Stimulated activated CD8-positive, alpha-beta memory T cell treated with anti-CD3 and anti-CD28 coated beads, Interleukin-15, amount 100 ng/mL, for 24 hours (primary cell): ENCODE measurements at regions not wholly inside any gene's neighbourhood (a gene's known extent, or its start where the extent isn't known, plus 50 kb on each side); places are given as distances from the start of the nearest gene placed in this dataset.

ENCODE experiments used
- DNase-seq: peaks from one replicate; pipeline ENCODE4 v3.0.0-alpha.2; 2020; ENCODE audit warnings: low read depth

DNA sequence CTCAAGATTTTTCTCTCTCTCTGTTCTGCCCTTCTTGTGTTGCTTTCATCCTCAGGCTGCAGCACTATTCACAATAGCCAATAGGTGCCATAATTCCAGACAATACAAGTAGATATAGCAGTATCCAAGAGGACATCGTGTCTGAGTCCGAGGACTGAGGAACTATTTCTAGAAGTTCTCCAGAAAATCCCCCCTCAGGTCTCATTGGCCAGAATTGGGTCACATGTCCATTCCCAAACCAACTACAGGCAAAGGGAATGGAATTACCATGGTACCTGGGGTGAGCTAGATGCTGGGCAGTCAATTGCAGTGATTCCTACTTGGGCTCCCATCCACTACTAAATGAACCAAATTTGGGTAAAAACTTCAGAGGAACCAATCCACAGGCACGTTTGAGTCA is 301.9 kb upstream of the RASGEF1B start:
- DNase-seq, result no peak

DNA sequence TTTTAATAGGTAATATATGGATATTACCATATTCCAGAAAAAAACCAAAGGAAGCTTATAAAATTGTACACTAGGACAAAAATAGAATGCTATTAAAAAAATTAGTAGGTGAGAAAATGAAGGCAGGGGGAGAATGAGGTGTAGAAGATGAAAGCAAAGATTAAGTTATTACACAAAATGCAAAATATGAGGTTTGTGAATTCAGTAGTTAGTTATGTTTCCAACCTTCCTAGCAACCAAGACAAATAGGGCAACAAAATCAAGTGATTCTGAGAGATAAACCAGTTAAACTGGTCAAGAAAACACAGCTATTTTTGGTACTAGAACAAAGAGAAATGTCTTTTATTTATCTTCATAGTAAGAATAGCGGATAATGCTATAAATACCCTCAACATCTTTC is 300.0 kb upstream of the RASGEF1B start:
- DNase-seq, result no peak

- DNase-seq, result no peak
Measured at GRCh38 chr4:81769244-81769643, 297.5 kb upstream of the RASGEF1B start.

DNA sequence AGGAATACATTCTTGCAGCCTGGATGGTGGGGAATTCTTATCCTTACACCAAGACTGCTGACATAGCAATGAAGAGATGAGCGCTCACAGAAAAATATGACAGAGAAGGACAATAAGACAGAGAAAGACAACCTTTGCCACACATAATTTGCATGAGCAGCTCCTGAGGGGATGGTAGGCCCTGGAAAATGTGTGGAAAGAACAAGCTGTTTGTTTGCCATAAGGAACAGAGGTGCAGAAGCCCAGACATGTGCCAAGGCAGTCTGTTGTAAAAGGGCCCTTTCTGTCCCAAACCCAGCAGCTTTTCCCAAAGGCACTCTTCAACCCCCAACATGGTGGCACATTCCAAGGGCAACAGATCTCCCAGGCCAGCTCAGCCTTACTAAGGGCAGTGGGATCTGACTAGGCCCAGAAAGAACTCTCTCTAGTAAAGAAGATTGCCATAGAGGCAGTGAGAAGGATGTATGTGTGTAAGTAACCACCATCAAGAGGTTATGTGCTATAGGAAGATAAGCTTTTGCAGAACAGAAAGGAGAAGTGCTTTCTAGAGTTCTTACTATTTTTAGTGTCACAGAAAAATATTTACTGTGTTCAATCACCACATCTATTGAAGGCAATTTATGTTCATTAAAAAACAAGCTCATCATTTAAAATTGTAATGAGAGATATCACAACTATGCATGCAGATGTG is 287.0 kb upstream of the RASGEF1B start:
- no peak for DNase-seq

GRCh38 chr4:81757691-81758090 is 286.0 kb upstream of the RASGEF1B start:
- DNase-seq, result no peak

- no peak for DNase-seq
Measured at GRCh38 chr4:81756973-81757372, 285.3 kb upstream of the RASGEF1B start.

GRCh38 chr4:81756042-81756441 is 284.3 kb upstream of the RASGEF1B start:
- no peak for DNase-seq

- DNase-seq, result no peak
Measured at GRCh38 chr4:81754169-81754568, 282.5 kb upstream of the RASGEF1B start.

- no peak for DNase-seq
Measured at GRCh38 chr4:81751531-81752289, 280.0 kb upstream of the RASGEF1B start.

DNA sequence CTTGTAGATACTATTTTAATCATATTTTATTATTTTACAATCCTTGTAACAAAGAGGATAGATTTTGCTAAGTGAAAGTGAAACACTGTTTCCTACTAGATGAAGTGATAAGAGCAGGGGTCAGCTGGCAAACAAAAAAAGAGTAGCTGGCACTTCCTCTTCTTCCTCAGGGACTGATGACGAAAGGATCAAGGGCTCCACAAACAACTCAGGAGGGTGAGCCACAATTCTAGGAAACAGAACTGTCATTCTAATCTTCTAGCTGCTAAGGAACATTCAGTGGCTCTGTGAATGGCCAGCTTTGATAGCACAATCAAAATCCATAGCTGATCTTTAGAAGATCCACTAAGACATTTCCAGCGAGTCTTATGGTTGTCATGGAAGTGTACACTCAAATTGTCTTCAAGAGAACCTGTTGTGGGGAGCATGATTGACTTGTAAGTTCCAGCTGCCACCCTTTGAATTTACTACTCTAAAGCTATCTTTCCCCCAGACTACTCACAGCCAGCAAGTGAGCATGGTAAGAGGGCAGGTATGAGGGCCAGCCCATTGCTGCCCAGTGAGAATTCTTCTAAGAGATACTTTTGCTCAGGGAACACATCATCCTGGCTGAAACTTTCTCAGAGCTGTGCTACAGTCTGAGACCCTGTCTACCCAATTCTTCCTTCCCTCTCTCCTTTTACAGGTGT is 275.7 kb upstream of the RASGEF1B start:
- no peak for DNase-seq

DNA sequence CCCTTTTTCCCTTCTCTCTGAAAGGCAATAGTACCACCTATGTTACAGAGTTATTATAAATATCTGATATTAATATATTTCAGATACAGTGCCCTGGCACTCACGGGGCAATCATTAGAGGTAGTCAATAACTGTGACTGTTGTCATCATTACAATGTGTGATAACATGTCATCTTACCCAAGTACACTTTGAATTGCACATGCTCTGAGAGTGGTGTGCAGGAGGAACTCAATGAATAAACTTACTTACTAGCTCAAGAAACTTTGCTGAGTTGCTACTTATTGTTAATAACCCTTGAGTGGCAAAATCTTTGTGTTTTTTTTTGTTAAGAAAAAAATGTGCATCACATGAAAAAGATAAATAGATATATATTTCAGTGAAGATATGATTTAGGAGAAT is 275.1 kb upstream of the RASGEF1B start:
- DNase-seq, result no peak

GRCh38 chr4:81746071-81746470 is 274.4 kb upstream of the RASGEF1B start:
- no peak for DNase-seq

GRCh38 chr4:81745050-81745449 is 273.3 kb upstream of the RASGEF1B start:
- no peak for DNase-seq

DNA sequence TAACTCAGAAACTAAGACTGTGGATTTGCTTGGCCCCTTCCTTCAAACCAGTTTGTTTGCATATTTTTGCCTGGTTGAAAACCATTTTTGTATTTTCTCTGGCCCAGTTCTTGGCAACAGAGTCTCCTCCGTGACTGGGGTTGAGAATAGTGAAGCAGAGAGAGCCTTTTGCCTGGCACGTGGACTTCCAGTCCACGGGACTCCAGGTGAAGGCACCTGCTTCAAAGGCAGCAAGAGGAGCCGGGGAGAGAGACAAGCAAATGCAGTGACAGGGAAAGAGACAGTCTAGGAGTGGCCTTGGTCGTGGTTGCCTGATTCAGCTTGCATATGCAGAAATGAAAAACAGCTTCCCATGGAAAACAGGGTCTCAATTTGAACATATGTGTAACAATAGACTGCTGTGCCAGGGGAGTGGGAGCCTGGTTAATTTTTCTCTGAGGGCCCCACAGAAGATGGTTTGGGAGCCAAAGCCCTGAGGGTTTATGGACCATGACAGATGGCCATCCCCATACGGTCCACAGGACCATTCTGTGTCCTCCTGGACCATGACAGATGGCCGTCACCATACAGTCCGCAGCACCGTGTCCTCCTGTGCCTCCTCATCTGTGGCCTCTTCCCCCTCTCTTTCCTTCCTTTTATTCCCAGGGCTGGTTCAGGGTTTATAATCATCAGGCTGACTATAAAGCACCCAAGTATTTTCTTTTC is 272.2 kb upstream of the RASGEF1B start:
- no peak for DNase-seq

GRCh38 chr4:81740487-81740886 is 268.8 kb upstream of the RASGEF1B start:
- no peak for DNase-seq

DNA sequence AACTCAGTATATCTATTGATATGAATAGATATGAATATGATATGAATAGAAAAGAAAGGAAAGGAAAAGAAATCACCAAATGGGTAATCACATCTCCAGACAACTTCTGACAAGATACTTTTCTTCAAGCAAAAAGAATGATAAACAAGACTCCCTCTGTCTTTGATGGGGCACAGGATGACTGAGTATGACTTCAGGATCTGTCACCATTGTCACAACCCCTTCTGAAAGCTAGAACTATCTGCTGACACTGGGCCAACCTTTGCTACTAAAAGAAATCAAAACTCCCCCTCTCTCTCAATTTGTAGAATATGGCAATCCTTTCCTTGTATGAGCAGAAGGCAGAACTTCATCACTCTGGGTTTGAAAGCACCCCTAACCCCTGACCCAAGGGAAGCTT is 267.2 kb upstream of the RASGEF1B start:
- DNase-seq, result no peak

- DNase-seq, result no peak
Measured at GRCh38 chr4:81737865-81738559, 266.3 kb upstream of the RASGEF1B start.

- no peak for DNase-seq
Measured at GRCh38 chr4:81736324-81736723, 264.6 kb upstream of the RASGEF1B start.

DNA sequence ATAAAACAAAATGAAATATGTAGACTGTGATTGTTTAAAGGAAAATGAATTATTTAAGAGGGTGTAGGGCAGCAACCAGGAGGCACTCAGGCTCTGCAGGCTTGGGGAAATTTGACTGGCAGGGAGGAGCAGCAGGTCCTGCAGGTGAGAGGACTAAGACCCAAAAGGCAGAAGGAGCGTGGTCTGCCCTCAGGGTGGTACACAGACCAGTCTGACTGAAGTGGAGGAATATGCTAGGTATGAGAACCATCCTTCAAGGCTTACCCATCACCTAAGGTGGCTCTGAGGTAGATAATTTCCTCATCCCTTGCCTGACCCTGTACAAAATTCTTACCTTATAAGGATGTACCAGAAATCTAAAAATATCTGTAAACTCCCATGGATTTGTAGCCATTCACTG is 261.3 kb upstream of the RASGEF1B start:
- no peak for DNase-seq

- DNase-seq, result peak; percentile 6
Measured at GRCh38 chr4:81724925-81725329, 253.2 kb upstream of the RASGEF1B start.

DNA sequence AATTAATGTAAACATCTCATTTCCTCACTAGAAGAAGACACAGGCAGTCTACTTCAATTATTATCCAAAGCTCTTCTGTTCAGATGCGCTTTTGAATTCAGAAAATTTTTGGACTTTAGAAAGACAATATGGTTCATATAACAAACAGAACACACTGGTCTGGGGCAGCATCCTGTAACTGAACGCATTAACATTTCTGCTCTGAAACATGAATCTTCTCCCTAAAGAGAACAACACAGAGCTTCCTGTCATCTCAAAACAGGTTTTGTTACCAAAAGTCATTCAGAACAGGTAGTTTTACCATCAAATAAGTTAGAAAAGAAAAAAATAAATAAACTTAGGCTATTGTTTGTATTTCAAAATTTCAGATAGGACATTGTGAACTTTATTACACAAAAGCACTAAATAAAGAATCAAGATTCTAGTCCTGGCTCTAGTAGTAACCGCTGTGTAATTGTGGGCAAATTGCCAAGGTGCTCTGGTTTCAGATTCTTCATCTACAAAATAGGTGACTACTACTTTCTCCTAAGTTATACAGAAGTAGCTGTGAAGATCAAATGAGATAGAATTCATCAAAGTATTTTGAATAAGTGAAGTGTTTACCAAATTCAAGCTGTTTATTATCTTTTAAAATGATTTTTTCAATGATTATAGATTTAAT is 252.3 kb upstream of the RASGEF1B start:
- DNase-seq, result no peak
